ENCODE measurements at regions not wholly inside any gene's neighbourhood (a gene's known extent, or its start where the extent isn't known, plus 50 kb on each side); places are given as distances from the start of the nearest gene placed in this dataset.

DNA sequence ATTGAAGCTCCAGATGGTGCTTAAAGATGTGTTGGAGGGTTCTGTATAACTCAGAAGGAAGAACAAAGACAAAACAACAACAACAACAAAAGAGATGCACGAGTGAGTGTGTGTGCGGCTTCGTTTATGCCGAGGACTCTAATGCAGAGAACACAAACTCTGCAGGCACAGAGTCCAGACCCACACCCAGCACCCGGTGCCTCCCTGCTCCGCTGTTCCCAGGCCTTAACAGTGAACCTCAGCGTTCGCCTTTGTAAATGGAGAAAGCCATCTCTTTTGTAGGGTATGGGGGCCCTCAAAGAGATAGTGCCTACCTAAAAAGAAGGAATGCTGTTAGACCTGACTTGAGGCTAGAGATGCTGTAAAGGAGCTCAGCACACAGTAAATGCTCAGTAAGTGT lies 243.3 kb downstream of the ERMARD start:
- Histone ChIP-seq H2AFZ (ENCODE audit: insufficient read depth, low read depth, low read length, poor library complexity, severe bottlenecking) (no peak overlapping the region), H3K4me2 (replicated peaks; ENCODE audit: extremely low read depth, low read length, poor library complexity, severe bottlenecking) (no peak overlapping the region), H3K9me3 (replicated peaks in 1 of 2; ENCODE audit: control insufficient read depth in 1 of 2, insufficient read depth in 1 of 2, low read length in 2 of 2) (no peaks in the 10 kb centered on the region), H3K27me3 (ENCODE audit: control insufficient read depth in 2 of 2, insufficient read depth in 2 of 2, low read length in 2 of 2) (no peaks in the 10 kb centered on the region), H3K4me1 (ENCODE audit: control insufficient read depth in 1 of 2, insufficient read depth in 2 of 2, low read length in 2 of 2) (peaks cover 44 to 49% of the 10 kb centered on the region in 2 donors), H4K20me1 (ENCODE audit: insufficient read depth, low read length) (no peaks in the 10 kb centered on the region), H3K36me3 (replicated peaks in 1 of 2; ENCODE audit: control insufficient read depth in 1 of 2, insufficient read depth in 2 of 2, low read length in 2 of 2) (no peaks in the 10 kb centered on the region), H3K27ac (ENCODE audit: low read depth in 1 of 2, low read length in 2 of 2) (no peak overlapping the region), H3K4me3 (replicated peaks in 1 of 3; ENCODE audit: low read depth in 2 of 3, low read length in 3 of 3) (no peak overlapping the region), H3K9ac (ENCODE audit: insufficient read depth, low read length, poor library complexity, severe bottlenecking) (no peak overlapping the region), H3K79me2 (ENCODE audit: insufficient read depth, low read length) (no peaks in the 10 kb centered on the region)
- WGBS (ENCODE audit: insufficient coverage), result 90% methylated on average over 2 of the region's 8 CpGs
- DNase-seq, result no peak
- Mint-ChIP-seq H3K9me3 (peaks cover 0 to 4% (median 0%) of the 10 kb centered on the region in 7 donors), H3K27me3 (ENCODE audit: low read depth in 3 of 3) (peaks cover 0 to 12% (median 4%) of the 10 kb centered on the region in 3 donors), H3K4me3 (no peak overlapping the region), H3K36me3 (peaks cover 0 to 6% of the 10 kb centered on the region in 2 donors), H3K27ac (no peak overlapping the region), H3K4me1 (peaks cover 39% of the 10 kb centered on the region)
- intact Hi-C loops (cut with micrococcal nuclease), result loop anchor here in 1 of 2 donors (5.0 kb wide), 1 partner anchor 53 kb away; no protein-coding TSS in a partner anchor
- TF ChIP-seq, protein P1, sequence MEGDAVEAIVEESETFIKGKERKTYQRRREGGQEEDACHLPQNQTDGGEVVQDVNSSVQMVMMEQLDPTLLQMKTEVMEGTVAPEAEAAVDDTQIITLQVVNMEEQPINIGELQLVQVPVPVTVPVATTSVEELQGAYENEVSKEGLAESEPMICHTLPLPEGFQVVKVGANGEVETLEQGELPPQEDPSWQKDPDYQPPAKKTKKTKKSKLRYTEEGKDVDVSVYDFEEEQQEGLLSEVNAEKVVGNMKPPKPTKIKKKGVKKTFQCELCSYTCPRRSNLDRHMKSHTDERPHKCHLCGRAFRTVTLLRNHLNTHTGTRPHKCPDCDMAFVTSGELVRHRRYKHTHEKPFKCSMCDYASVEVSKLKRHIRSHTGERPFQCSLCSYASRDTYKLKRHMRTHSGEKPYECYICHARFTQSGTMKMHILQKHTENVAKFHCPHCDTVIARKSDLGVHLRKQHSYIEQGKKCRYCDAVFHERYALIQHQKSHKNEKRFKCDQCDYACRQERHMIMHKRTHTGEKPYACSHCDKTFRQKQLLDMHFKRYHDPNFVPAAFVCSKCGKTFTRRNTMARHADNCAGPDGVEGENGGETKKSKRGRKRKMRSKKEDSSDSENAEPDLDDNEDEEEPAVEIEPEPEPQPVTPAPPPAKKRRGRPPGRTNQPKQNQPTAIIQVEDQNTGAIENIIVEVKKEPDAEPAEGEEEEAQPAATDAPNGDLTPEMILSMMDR (IDR thresholded peaks at IDR 0.05), result no peak

DNA sequence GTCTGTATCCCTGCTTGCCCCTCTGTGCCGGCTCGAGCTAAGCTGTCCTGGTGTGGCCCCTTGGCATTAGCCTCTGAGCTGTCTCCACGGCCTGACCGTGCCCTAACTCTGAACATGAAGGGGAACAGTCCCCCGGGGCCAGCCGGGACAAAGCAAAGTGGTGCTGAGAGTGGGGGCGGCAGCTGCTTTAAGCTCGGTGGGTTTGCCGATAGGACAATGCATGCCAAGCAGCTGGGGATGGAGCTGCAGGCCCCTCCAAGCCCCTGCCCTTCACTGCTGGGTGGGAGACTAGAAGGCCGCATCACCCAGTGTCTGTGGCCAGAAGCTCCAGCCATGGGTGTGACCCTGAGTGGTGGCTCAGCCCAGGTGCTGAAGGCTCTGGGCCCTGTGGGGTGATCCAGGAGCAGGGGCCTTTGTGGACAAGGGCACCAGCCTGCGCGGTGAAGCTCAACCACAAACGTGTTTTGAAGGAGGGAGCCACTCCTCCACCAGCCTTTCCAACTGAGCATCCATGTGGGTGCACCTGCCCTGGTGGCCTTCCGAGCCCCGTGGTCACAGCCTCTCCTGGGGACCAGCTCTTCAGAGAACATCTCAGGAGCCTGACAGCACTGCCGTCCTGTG lies 242.5 kb downstream of the ERMARD start:
- no peak overlapping the region for H3K27ac ChIP-seq (ENCODE audit: low read depth in 1 of 2, low read length in 2 of 2)
- Mint-ChIP-seq H3K4me1 (peaks cover 45% of the 10 kb centered on the region), H3K36me3 (peaks cover 0 to 6% of the 10 kb centered on the region in 2 donors), H3K27me3 (ENCODE audit: low read depth in 3 of 3) (peaks cover 1 to 14% (median 4%) of the 10 kb centered on the region in 3 donors), H3K4me3 (no peak overlapping the region), H3K27ac (no peak overlapping the region), H3K9me3 (peaks cover 0 to 4% (median 0%) of the 10 kb centered on the region in 7 donors)
- WGBS (ENCODE audit: insufficient coverage), result 97% methylated on average over 13 of the region's 16 CpGs
- TF ChIP-seq, protein P1 (IDR thresholded peaks at IDR 0.05), result no peak
- no peak overlapping the region for H3K4me3 ChIP-seq (replicated peaks in 1 of 3; ENCODE audit: low read depth in 2 of 3, low read length in 3 of 3)
- H3K36me3 ChIP-seq (replicated peaks in 1 of 2; ENCODE audit: control insufficient read depth in 1 of 2, insufficient read depth in 2 of 2, low read length in 2 of 2), result no peaks in the 10 kb centered on the region
- intact Hi-C loops (cut with micrococcal nuclease), result loop anchor here in 1 of 2 donors (5.0 kb wide), 1 partner anchor 53 kb away; no protein-coding TSS in a partner anchor
- no peaks in the 10 kb centered on the region for H3K9me3 ChIP-seq (replicated peaks in 1 of 2; ENCODE audit: control insufficient read depth in 1 of 2, insufficient read depth in 1 of 2, low read length in 2 of 2)
- H3K4me2 ChIP-seq (replicated peaks; ENCODE audit: extremely low read depth, low read length, poor library complexity, severe bottlenecking), result no peak overlapping the region
- H3K79me2 ChIP-seq (ENCODE audit: insufficient read depth, low read length), result no peaks in the 10 kb centered on the region
- peaks cover 52 to 57% of the 10 kb centered on the region in 2 donors for H3K4me1 ChIP-seq (ENCODE audit: control insufficient read depth in 1 of 2, insufficient read depth in 2 of 2, low read length in 2 of 2)
- H3K9ac ChIP-seq (ENCODE audit: insufficient read depth, low read length, poor library complexity, severe bottlenecking), result no peak overlapping the region
- no peak for DNase-seq
- no peaks in the 10 kb centered on the region for H3K27me3 ChIP-seq (ENCODE audit: control insufficient read depth in 2 of 2, insufficient read depth in 2 of 2, low read length in 2 of 2)
- H4K20me1 ChIP-seq (ENCODE audit: insufficient read depth, low read length), result no peaks in the 10 kb centered on the region
- H2AFZ ChIP-seq (ENCODE audit: insufficient read depth, low read depth, low read length, poor library complexity, severe bottlenecking), result no peak overlapping the region

Data from CD14-positive monocyte (primary cell).